ENCODE measurements at regions not wholly inside any gene's neighbourhood (a gene's known extent, or its start where the extent isn't known, plus 50 kb on each side); places are given as distances from the start of the nearest gene placed in this dataset.

DNA sequence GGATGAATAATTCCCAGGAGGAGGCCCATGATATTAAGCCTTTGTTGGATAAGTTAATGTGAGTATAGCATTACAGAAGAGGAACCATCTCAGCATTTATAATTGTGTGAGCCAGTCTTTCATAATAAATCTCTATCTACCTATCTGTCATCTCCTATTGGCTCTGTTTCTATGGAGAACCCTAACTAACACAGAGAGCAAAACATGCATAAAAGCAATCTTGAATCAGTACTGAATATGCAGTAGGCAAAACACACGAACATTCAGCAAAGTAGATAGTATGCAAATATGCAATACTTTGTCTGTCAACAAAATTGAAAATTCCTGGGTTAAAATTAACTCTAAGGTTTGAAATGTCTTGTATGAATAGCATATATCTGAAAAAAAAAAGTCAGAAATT is 966.3 kb downstream of the DIAPH3 start:
- in situ Hi-C loops (cut with HindIII; ENCODE audit: extremely low pct_ligation_motif_present, low pct_unique_long_range_greater_than_20kb): no loop called here
- no peak for ATAC-seq
- CTCF ChIA-PET (ENCODE audit: low intra/inter-chr PET ratio, low total read pairs): no interaction called here

DNA sequence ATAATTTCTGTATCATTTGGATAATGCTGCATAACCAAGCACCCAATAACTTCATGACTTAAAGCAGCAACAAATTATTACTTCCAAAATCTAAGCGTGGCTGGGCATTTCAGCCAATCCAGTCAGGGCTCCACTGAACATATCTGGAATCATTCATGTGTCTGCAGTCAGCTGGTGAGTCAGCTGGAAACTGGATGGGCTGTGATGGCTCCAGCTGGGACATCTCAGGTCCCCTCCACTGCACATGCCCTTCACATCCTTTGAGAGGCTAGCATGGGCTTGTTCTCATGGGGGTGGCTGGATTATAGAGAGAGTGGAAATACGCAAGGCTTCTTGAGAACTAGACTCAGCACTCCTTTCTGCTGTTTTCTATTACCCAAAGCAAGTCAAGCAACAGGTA is 961.9 kb downstream of the DIAPH3 start:
- intact Hi-C loops (cut with micrococcal nuclease; ENCODE audit: unreplicated experiment): no loop called here
- Histone ChIP-seq H3K4me2 (ENCODE audit: low read depth, low read length) (no peak overlapping the region), H2AFZ (ENCODE audit: low read length) (no peak overlapping the region), H3K9me3 (ENCODE audit: low read length) (no peaks in the 10 kb centered on the region), H3K9ac (ENCODE audit: insufficient read depth, low read depth, low read length) (no peak overlapping the region), H3K4me3 (replicated peaks in 1 of 3; ENCODE audit: insufficient read depth in 1 of 3, low read depth in 2 of 3, low read length in 3 of 3) (no peak overlapping the region), H3K27me3 (ENCODE audit: control insufficient read depth in 1 of 2, insufficient read depth in 2 of 2, low read length in 2 of 2) (no peaks in the 10 kb centered on the region), H3K27ac (ENCODE audit: extremely low read length, insufficient read depth, low read length) (no peak overlapping the region), H3K36me3 (replicated peaks in 1 of 2; ENCODE audit: control insufficient read depth in 1 of 2, insufficient read depth in 2 of 2, low read length in 2 of 2) (no peaks in the 10 kb centered on the region), H3K4me1 (ENCODE audit: insufficient read depth, low read length) (no peaks in the 10 kb centered on the region), H3K79me2 (ENCODE audit: insufficient read depth, low read length) (no peaks in the 10 kb centered on the region), H4K20me1 (ENCODE audit: insufficient read depth, low read length) (no peaks in the 10 kb centered on the region)
- in situ Hi-C loops (cut with HindIII; ENCODE audit: extremely low pct_ligation_motif_present, low pct_unique_long_range_greater_than_20kb): no loop called here
- ChIA-PET CTCF (ENCODE audit: low intra/inter-chr PET ratio, low total read pairs) (no interaction called here), POLR2A (no interaction called here)
- TF ChIP-seq ZNF616 (CRISPR knock-in tag; IDR thresholded peaks at IDR 0.05; ENCODE audit: low read depth) (no peak), ZEB1 (IDR thresholded peaks at IDR 0.05; ENCODE audit: insufficient replicate concordance, low read depth) (no peak), CCDC6 (CRISPR knock-in tag; IDR thresholded peaks at IDR 0.05) (no peak), MIER2 (CRISPR knock-in tag; IDR thresholded peaks at IDR 0.05) (no peak), ZNF83 (CRISPR knock-in tag; IDR thresholded peaks at IDR 0.05; ENCODE audit: borderline replicate concordance) (no peak), MXD4 (CRISPR knock-in tag; IDR thresholded peaks at IDR 0.05) (no peak), GABPB1 (CRISPR knock-in tag; IDR thresholded peaks at IDR 0.05) (no peak), IKZF1 (IDR thresholded peaks at IDR 0.05) (no peak), REL (CRISPR knock-in tag; conservative IDR thresholded peaks at IDR 0.05) (no peak), SP2 (CRISPR knock-in tag; IDR thresholded peaks at IDR 0.05) (no peak), HNRNPH1 (optimal IDR thresholded peaks at IDR 0.05; ENCODE audit: low read depth, low read length) (no peak), HES4 (CRISPR knock-in tag; IDR thresholded peaks at IDR 0.05; ENCODE audit: borderline replicate concordance) (no peak)
- TF ChIP-seq, protein P1, sequence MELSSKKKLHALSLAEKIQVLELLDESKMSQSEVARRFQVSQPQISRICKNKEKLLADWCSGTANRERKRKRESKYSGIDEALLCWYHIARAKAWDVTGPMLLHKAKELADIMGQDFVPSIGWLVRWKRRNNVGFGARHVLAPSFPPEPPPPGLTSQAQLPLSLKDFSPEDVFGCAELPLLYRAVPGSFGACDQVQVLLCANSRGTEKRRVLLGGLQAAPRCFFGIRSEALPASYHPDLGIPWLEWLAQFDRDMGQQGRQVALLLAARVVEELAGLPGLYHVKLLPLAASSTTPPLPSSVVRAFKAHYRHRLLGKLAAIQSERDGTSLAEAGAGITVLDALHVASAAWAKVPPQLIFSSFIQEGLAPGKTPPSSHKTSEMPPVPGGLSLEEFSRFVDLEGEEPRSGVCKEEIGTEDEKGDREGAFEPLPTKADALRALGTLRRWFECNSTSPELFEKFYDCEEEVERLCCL (CRISPR knock-in tag; IDR thresholded peaks at IDR 0.05; ENCODE audit: borderline replicate concordance): no peak
- TF ChIP-seq, protein P2, sequence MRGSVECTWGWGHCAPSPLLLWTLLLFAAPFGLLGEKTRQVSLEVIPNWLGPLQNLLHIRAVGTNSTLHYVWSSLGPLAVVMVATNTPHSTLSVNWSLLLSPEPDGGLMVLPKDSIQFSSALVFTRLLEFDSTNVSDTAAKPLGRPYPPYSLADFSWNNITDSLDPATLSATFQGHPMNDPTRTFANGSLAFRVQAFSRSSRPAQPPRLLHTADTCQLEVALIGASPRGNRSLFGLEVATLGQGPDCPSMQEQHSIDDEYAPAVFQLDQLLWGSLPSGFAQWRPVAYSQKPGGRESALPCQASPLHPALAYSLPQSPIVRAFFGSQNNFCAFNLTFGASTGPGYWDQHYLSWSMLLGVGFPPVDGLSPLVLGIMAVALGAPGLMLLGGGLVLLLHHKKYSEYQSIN (CRISPR knock-in tag; IDR thresholded peaks at IDR 0.05; ENCODE audit: borderline replicate concordance): no peak
- TF ChIP-seq, protein P3, sequence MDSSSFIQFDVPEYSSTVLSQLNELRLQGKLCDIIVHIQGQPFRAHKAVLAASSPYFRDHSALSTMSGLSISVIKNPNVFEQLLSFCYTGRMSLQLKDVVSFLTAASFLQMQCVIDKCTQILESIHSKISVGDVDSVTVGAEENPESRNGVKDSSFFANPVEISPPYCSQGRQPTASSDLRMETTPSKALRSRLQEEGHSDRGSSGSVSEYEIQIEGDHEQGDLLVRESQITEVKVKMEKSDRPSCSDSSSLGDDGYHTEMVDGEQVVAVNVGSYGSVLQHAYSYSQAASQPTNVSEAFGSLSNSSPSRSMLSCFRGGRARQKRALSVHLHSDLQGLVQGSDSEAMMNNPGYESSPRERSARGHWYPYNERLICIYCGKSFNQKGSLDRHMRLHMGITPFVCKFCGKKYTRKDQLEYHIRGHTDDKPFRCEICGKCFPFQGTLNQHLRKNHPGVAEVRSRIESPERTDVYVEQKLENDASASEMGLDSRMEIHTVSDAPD (CRISPR knock-in tag; IDR thresholded peaks at IDR 0.05): no peak
- WGBS (ENCODE audit: low lambda C conversion rate): 3% methylated on average over 2 of the region's 2 CpGs
- DNase-seq (ENCODE audit: low spot score): no peak
- ATAC-seq: no peak
- FAIRE-seq: no peak
- no TSS peak for BruUV-seq (replicated peaks)

More for the DNA sequence above, 966.3 kb downstream of the DIAPH3 start:
- H3K27me3 ChIP-seq (ENCODE audit: control insufficient read depth in 1 of 2, insufficient read depth in 2 of 2, low read length in 2 of 2): no peaks in the 10 kb centered on the region
- FAIRE-seq (no peak), DNase-seq (ENCODE audit: low spot score) (no peak)
- TF ChIP-seq PPARG (CRISPR knock-in tag; conservative IDR thresholded peaks at IDR 0.05) (no peak), SMARCC2 (IDR thresholded peaks at IDR 0.05) (no peak), ZNF883 (CRISPR knock-in tag; IDR thresholded peaks at IDR 0.05; ENCODE audit: not compliant biosample characterization) (no peak), ZNF251 (CRISPR knock-in tag; IDR thresholded peaks at IDR 0.05) (no peak), JUN (CRISPR knock-in tag; IDR thresholded peaks at IDR 0.05) (no peak)
- WGBS (ENCODE audit: low lambda C conversion rate): 0% methylated on average over 1 of the region's 1 CpG
- H3K36me3 ChIP-seq (replicated peaks in 1 of 2; ENCODE audit: control insufficient read depth in 1 of 2, insufficient read depth in 2 of 2, low read length in 2 of 2): no peaks in the 10 kb centered on the region
- H3K27ac ChIP-seq (ENCODE audit: extremely low read length, insufficient read depth, low read length): no peak overlapping the region
- no peak overlapping the region for H3K4me2 ChIP-seq (ENCODE audit: low read depth, low read length)
- intact Hi-C loops (cut with micrococcal nuclease; ENCODE audit: unreplicated experiment): no loop called here
- no peaks in the 10 kb centered on the region for H4K20me1 ChIP-seq (ENCODE audit: insufficient read depth, low read length)
- no TSS peak for BruUV-seq (replicated peaks)
- H3K4me1 ChIP-seq (ENCODE audit: insufficient read depth, low read length): no peaks in the 10 kb centered on the region
- H3K79me2 ChIP-seq (ENCODE audit: insufficient read depth, low read length): no peaks in the 10 kb centered on the region
- no peaks in the 10 kb centered on the region for H3K9me3 ChIP-seq (ENCODE audit: low read length)
- H3K9ac ChIP-seq (ENCODE audit: insufficient read depth, low read depth, low read length): no peak overlapping the region
- H3K4me3 ChIP-seq (replicated peaks in 1 of 3; ENCODE audit: insufficient read depth in 1 of 3, low read depth in 2 of 3, low read length in 3 of 3): no peak overlapping the region
- H2AFZ ChIP-seq (ENCODE audit: low read length): no peak overlapping the region
- POLR2A ChIA-PET: no interaction called here

Data from HepG2 (cell line).